ENCODE measurements at regions not wholly inside any gene's neighbourhood (a gene's known extent, or its start where the extent isn't known, plus 50 kb on each side); places are given as distances from the start of the nearest gene placed in this dataset.
"Not testable (repeated sequence)": the region's sequence is repeated elsewhere in the genome, so short reads cannot be mapped to it uniquely, and the experiment has no call there.

DNA sequence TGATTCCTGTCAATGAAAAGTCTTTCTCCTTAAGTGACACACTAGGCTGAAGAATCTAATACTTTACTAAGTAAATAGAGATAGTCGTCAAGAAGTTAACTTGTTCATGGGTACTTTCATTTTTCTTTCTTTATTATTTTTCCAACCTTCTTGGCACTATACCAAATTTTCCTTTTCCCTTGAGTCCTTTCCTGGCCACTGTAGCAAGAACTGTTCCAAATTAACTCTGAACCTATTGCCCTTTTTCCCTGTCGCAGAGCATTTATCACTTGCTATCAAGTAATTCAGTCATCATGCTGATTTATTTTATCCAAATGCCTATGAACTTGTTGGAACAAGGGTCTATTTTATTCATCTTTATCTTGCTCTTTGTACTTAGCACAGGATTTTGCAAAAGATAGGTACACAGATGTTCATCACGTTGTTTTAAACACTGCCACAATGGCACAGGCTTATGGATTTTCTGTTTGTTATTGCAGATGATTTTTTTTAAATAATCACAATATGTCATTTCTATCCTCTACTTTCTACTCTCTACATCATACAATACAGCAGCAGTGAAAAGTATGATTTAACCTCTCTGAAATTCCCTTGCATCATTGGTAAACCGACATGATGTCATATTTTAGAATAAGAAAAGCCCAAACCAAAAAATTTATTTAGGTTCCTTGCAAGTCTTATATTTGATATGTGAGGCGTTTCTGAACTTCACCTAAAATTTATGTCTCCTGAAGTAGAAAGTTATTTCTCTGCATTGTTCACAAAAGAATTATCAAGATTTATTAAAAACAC is 2352.3 kb downstream of the PCDH7 start:
- no peak for DNase-seq (ENCODE audit: low spot score)

- peak; percentile 15 for DNase-seq (ENCODE audit: low spot score)
Observed at GRCh38 chr4:33073811-33074210, 2353.6 kb downstream of the PCDH7 start.

DNA sequence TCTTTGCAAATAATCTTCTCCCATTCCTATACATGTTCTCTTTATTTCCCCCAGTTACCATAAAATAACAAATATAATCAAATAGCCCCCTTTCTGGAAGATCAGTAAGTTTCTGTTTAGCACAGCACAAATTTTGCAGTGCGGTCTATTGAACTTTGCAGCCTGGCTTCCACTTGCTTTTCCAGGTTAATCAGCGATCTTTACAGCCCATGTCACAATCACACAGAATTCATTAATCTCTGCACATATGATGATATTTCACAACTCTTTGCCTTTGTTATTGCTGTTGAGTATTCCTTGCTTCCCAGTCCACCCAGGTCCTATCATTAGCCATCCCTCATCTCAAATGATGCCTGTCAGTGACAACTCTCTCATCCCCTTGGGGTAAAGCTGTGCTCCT is 2358.0 kb downstream of the PCDH7 start:
- no peak for DNase-seq (ENCODE audit: low spot score)

DNA sequence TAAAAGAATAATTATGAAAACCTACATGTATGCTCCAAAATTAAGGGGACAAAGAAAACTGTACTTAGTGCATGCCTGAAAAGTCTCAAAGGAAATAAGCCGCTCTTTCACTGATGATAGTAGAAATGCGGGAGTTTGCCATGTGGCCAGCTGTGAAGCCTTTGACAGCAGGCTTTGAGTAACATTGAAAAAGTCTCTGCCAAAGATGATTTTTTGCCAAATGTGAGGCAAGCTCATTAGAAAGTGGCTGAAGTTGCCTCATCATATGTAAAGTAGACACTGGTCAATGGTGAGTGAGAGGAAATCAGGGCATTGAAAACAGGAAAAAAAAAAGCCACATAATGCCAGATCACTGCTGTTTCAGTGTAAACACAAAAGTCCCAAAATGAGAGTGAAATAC is 2360.1 kb downstream of the PCDH7 start:
- no peak for DNase-seq (ENCODE audit: low spot score)

DNA sequence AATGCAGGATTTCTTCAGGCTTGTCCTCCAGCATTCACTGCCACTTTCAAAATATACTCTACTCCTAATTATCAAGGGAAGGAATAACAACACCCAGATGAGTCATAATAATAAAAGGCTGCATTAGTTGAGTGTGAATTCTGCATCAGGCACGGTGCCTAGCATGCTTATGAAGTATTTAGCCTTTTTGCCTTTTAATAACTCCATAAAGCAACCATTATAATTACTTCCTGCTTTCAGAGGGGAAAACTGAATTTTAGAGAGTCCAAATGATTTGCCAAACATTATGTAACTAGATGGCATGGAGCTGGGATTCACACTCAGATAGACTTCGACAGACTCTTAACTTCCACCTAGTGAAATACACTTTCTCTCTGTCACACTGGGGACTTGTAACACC is 2365.5 kb downstream of the PCDH7 start:
- DNase-seq (ENCODE audit: low spot score): no peak

GRCh38 chr4:33086331-33086925 is 2366.3 kb downstream of the PCDH7 start:
- DNase-seq (ENCODE audit: low spot score): no peak

GRCh38 chr4:33088713-33089112 is 2368.5 kb downstream of the PCDH7 start:
- no peak for DNase-seq (ENCODE audit: low spot score)

DNA sequence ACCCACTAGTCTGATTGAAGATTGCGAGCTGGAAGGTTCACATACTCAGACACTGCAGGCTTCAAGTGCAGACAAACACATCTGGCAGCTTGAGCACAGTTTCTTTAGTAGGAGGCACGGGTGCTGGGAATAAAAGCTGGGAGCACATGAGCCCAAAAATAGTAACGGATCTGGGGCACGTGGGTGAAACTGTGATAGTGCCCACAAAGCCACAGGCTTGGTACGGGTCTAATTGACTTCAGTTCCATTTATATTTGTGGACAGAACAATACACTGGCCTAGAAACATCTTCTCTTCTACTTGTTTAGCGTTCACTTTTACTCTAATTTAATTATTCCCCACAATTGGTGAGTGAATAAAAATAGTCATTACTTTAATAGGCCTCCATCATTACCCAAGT is 2370.7 kb downstream of the PCDH7 start:
- no peak for DNase-seq (ENCODE audit: low spot score)

DNA sequence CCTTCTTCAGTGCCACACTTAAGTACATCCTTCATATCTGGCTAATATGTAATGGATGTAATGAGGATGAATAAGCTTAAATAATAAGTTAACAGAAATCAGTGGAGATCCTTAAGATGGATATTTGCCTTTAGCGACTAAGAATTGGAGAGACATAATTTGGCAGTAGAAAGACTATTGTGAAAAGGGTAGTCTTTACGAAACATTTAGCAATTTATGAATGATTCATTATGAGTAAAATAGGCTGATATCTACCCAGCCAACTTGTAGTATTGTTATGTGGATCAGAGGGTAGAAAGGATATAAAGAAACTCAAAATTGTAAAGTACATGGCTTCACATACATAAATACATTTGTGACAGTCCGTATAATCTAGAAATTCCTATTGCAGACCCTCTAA is 2371.8 kb downstream of the PCDH7 start:
- no peak for DNase-seq (ENCODE audit: low spot score)

DNA sequence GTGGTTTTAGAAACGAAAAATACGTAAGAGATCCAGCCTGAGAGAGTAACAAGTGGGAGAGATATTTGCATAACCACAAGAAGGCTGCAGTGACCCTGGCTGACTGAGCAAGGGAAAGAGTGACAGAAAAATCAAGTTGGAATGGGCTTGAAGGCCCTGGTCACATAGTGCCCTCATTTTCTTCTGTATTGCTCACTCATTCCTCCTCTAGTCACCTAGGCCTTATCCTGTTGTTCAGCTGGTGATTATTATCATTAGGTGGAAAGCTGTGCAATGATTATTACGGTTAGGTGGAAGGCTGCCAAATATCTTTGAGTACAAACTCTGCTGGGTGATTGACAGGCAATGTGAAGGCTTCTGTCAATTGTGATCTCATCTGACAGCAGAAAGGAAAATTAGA is 2384.1 kb downstream of the PCDH7 start:
- no peak for DNase-seq (ENCODE audit: low spot score)

GRCh38 chr4:33107814-33108213 is 2387.6 kb downstream of the PCDH7 start:
- no peak for DNase-seq (ENCODE audit: low spot score)

GRCh38 chr4:33111117-33111516 is 2390.9 kb downstream of the PCDH7 start:
- no peak for DNase-seq (ENCODE audit: low spot score)

GRCh38 chr4:33116871-33117270 is 2396.7 kb downstream of the PCDH7 start:
- no peak for DNase-seq (ENCODE audit: low spot score)

GRCh38 chr4:33126002-33126401 is 2405.8 kb downstream of the PCDH7 start:
- no peak for DNase-seq (ENCODE audit: low spot score)

GRCh38 chr4:33130662-33131061 is 2410.5 kb downstream of the PCDH7 start:
- DNase-seq (ENCODE audit: low spot score): not testable (repeated sequence)

DNA sequence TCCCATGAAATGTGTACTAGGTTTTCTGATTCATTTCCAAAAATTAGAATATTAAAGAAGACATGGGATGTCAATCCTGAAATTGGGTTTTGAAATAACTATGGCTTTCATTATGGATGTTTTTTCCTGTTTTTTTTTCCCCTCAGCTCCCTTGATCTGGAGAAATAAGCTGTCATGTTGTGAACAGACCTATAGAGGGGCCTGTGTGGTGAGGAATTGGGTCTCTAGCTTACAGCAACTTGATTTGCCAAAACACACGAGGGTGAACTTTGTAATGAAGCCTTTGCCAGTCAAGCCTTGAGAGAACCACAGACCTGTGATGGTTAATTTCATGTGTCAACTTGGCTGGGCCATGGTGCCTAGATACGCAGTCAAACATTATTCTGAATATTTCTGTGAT is 2413.6 kb downstream of the PCDH7 start:
- peak; percentile 26 for DNase-seq (ENCODE audit: low spot score)

DNA sequence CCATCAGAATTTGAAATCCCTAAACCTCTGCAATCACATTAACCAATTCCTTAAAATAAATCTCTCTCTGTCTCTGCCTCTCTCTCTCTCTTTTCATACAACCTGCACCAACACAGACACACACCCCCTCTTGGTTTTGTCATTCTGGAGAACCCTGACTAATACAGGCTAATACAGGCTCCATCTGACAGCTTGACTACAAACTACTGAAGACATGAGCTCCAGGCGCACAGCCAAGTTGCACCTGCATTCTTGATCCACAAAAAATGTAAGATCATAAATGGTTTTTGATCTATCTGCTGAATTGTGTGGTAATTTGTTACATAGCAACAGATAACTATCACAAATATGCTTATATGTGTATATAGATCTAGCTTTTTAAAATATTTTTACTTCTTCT is 2414.2 kb downstream of the PCDH7 start:
- no peak for DNase-seq (ENCODE audit: low spot score)

- DNase-seq (ENCODE audit: low spot score): no peak
Observed at GRCh38 chr4:33149658-33150524, 2429.7 kb downstream of the PCDH7 start.

DNA sequence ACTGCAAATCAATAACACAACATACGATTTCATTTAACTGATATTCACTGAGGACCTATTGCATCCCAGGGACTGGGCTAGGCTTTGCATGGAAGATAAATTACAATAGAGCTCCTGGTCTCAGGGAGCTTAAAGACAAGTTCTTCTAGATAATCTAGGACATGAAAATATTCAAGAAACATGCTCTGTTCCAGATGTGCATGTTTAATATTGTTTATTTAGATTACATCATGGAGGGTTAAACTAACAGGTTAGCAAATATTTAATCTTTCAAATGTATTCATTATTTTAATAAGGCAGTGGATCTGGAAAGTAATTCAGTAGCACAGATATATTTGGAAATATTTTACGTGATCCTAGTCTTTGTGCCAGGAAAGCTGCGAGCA is 2430.3 kb downstream of the PCDH7 start:
- no peak for DNase-seq (ENCODE audit: low spot score)

GRCh38 chr4:33160126-33160525 is 2440.0 kb downstream of the PCDH7 start:
- DNase-seq (ENCODE audit: low spot score): peak; percentile 47

DNA sequence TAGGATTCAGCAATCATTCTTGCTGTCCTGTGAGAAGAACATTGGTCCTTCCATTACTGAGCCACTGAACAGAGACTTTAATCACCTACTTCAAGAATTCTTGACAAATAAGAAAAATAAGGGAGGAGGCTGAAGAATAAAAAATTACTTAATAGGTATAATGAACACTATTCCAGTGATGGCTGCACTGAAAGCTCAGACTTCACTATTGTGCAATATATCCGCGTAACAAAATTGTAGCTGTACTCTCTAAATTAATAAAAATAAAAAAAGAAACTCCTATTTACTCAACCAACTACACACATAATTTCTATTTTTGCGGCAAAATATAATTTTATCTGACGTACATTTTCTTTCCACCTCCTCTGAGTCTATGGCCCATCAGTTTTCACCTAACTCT is 2441.0 kb downstream of the PCDH7 start:
- DNase-seq (ENCODE audit: low spot score): no peak

DNA sequence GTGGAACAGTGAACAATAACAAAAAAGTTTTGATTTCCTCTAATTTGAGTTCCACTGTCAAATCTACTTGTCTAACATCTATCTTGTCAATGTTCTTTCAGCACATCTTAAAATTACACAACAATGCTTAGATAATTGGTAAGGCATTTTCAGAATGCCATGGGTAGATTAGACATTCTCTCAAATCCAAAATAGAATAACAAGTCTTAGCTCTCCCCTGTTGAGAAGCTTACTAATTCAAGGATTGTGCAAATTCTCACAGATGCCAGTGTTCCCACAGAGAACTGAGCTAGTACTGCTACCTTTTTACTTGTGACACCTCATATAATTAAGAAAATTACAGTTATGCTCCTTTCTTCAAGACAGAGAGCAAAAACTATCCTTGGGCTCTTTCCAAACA is 2442.0 kb downstream of the PCDH7 start:
- DNase-seq (ENCODE audit: low spot score): no peak

Data from iPS-NIHi11 (cell line).